Fibroblast of the aortic adventitia (primary cell): ENCODE measurements at regions not wholly inside any gene's neighbourhood (a gene's known extent, or its start where the extent isn't known, plus 50 kb on each side); places are given as distances from the start of the nearest gene placed in this dataset.

Experiments
- DNase-seq: peaks from one replicate; pipeline ENCODE4 v3.0.0-alpha.2; 2010; ENCODE audit warnings: low read depth
- H3K4me3 ChIP-seq: 2 replicates; pipeline ENCODE4 v1.5.1; 2011; ENCODE audit warnings: low read depth, mild to moderate bottlenecking, control low read depth, low read length, moderate library complexity
- TF ChIP-seq, protein P1 (sequence below): IDR thresholded peaks from 2 replicates; pipeline ENCODE4 v1.5.1; 2011; ENCODE audit warnings: mild to moderate bottlenecking, low read length, control low read depth, inconsistent platforms; ENCODE audit not compliant: insufficient read depth

- no peak for DNase-seq
- TF ChIP-seq, protein P1, sequence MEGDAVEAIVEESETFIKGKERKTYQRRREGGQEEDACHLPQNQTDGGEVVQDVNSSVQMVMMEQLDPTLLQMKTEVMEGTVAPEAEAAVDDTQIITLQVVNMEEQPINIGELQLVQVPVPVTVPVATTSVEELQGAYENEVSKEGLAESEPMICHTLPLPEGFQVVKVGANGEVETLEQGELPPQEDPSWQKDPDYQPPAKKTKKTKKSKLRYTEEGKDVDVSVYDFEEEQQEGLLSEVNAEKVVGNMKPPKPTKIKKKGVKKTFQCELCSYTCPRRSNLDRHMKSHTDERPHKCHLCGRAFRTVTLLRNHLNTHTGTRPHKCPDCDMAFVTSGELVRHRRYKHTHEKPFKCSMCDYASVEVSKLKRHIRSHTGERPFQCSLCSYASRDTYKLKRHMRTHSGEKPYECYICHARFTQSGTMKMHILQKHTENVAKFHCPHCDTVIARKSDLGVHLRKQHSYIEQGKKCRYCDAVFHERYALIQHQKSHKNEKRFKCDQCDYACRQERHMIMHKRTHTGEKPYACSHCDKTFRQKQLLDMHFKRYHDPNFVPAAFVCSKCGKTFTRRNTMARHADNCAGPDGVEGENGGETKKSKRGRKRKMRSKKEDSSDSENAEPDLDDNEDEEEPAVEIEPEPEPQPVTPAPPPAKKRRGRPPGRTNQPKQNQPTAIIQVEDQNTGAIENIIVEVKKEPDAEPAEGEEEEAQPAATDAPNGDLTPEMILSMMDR, result no peak
- H3K4me3 ChIP-seq, result no peak overlapping the region
Observed at GRCh38 chr12:131441060-131441396, 269.9 kb upstream of the SFSWAP start.

GRCh38 chr12:131441638-131442336 lies 269.1 kb upstream of the SFSWAP start:
- no peak for DNase-seq
- TF ChIP-seq, protein P1, result no peak
- no peak overlapping the region for H3K4me3 ChIP-seq

DNA sequence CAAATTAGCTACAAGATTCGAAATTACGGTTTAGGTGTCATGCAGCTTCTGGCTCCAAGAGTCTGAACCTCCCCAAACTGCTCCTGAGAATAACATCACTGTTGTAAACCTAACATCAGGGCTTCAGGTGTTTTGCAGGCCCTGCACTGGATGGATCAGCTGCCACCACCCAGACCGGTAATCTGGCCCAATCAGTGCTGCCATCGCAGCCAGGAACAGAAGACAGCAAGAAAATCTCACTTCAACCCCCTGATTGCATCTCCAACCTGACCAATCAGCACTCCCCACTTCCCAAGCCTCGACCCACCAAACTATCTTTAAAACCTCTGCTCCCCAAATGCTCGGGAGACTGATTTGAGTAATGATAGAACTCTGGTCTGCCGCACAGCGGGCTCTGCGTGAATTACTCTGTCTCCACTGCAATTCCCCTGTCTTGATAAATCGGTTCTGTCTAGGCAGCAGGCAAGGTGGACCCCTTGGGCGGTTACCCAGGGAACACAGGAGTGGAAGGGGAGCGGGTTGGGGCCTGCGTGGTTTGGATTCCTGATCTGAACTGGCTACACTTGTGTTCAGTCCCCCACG lies 268.5 kb upstream of the SFSWAP start:
- DNase-seq, result no peak
- H3K4me3 ChIP-seq, result no peak overlapping the region
- TF ChIP-seq, protein P1, result no peak

- H3K4me3 ChIP-seq, result no peak overlapping the region
- TF ChIP-seq, protein P1, result no peak
- no peak for DNase-seq
Observed at GRCh38 chr12:131443019-131444000, 267.6 kb upstream of the SFSWAP start.

GRCh38 chr12:131444220-131445164 lies 266.4 kb upstream of the SFSWAP start:
- no peak for DNase-seq
- TF ChIP-seq, protein P1, result no peak
- H3K4me3 ChIP-seq, result no peak overlapping the region
